Muscle layer of colon (tissue), 2 donors: ENCODE measurements at regions not wholly inside any gene's neighbourhood (a gene's known extent, or its start where the extent isn't known, plus 50 kb on each side); places are given as distances from the start of the nearest gene placed in this dataset.

Experiments
- H3K27ac ChIP-seq: one replicate; pipeline ENCODE4 v1.7.0; 2013; ENCODE audit warnings: low read depth, mild to moderate bottlenecking, low read length, moderate library complexity
- H3K27me3 ChIP-seq, 2 donors: one replicate each; pipeline ENCODE4 v1.7.0; 2013; ENCODE audit warnings: low read length in 2 of 2, mild to moderate bottlenecking in 2 of 2; ENCODE audit not compliant: insufficient read depth in 2 of 2, control insufficient read depth in 1 of 2
- H3K36me3 ChIP-seq: one replicate; pipeline ENCODE4 v1.7.0; 2013; ENCODE audit warnings: mild to moderate bottlenecking, low read length; ENCODE audit not compliant: insufficient read depth
- H3K4me1 ChIP-seq: one replicate; pipeline ENCODE4 v1.7.0; 2013; ENCODE audit warnings: mild to moderate bottlenecking, low read length; ENCODE audit not compliant: insufficient read depth
- H3K4me3 ChIP-seq, 2 donors: one replicate each; pipeline ENCODE4 v1.7.0; 2013; ENCODE audit warnings: low read length in 2 of 2, low read depth in 1 of 2, mild to moderate bottlenecking in 1 of 2, moderate library complexity in 1 of 2
- H3K9ac ChIP-seq: one replicate; pipeline ENCODE4 v1.7.0; 2013; ENCODE audit warnings: low read length
- H3K9me3 ChIP-seq: one replicate; pipeline ENCODE4 v1.7.0; 2013; ENCODE audit warnings: mild to moderate bottlenecking, low read length
- donor health status: abdominal sarcoma.
- donor health status: Adenocarcinoma of cecum.

- Histone ChIP-seq H3K4me1 (no peaks in the 10 kb centered on the region), H3K9ac (no peak overlapping the region), H3K9me3 (no peaks in the 10 kb centered on the region), H3K36me3 (no peaks in the 10 kb centered on the region), H3K27ac (no peak overlapping the region), H3K27me3 (no peaks in the 10 kb centered on the region), H3K4me3 (no peak overlapping the region)
Observed at GRCh38 chr2:67498931-67499330, 101.8 kb downstream of the ETAA1 start.

- no peaks in the 10 kb centered on the region for H3K4me1 ChIP-seq
- H3K27ac ChIP-seq, result no peak overlapping the region
Observed at GRCh38 chr2:67499989-67500388, 102.9 kb downstream of the ETAA1 start.

GRCh38 chr2:67500541-67500940, 103.4 kb downstream of the ETAA1 start:
- no peak overlapping the region for H3K9ac ChIP-seq

More at GRCh38 chr2:67499989-67500388, 102.9 kb downstream of the ETAA1 start:
- Histone ChIP-seq H3K4me3 (no peak overlapping the region), H3K9me3 (no peaks in the 10 kb centered on the region), H3K27me3 (no peaks in the 10 kb centered on the region), H3K9ac (no peak overlapping the region), H3K36me3 (no peaks in the 10 kb centered on the region)

GRCh38 chr2:67502346-67503065, 105.4 kb downstream of the ETAA1 start:
- H3K27ac ChIP-seq, result no peak overlapping the region
- H3K4me3 ChIP-seq, result no peak overlapping the region
- H3K9ac ChIP-seq, result no peak overlapping the region
- no peaks in the 10 kb centered on the region for H3K36me3 ChIP-seq
- no peaks in the 10 kb centered on the region for H3K27me3 ChIP-seq
- no peaks in the 10 kb centered on the region for H3K4me1 ChIP-seq
- no peaks in the 10 kb centered on the region for H3K9me3 ChIP-seq

More at GRCh38 chr2:67500541-67500940, 103.4 kb downstream of the ETAA1 start:
- Histone ChIP-seq H3K36me3 (no peaks in the 10 kb centered on the region), H3K9me3 (no peaks in the 10 kb centered on the region), H3K4me1 (no peaks in the 10 kb centered on the region), H3K27me3 (no peaks in the 10 kb centered on the region), H3K4me3 (no peak overlapping the region), H3K27ac (no peak overlapping the region)

- H3K9me3 ChIP-seq, result no peaks in the 10 kb centered on the region
- H3K27me3 ChIP-seq, result no peaks in the 10 kb centered on the region
- no peak overlapping the region for H3K9ac ChIP-seq
- H3K36me3 ChIP-seq, result no peaks in the 10 kb centered on the region
- no peak overlapping the region for H3K27ac ChIP-seq
- no peaks in the 10 kb centered on the region for H3K4me1 ChIP-seq
- H3K4me3 ChIP-seq, result no peak overlapping the region
Observed at GRCh38 chr2:67503066-67503795, 106.1 kb downstream of the ETAA1 start.

GRCh38 chr2:67510745-67511144, 113.6 kb downstream of the ETAA1 start:
- no peak overlapping the region for H3K27ac ChIP-seq
- no peaks in the 10 kb centered on the region for H3K4me1 ChIP-seq
- H3K27me3 ChIP-seq, result no peaks in the 10 kb centered on the region
- H3K4me3 ChIP-seq, result no peak overlapping the region
- H3K36me3 ChIP-seq, result no peaks in the 10 kb centered on the region
- no peak overlapping the region for H3K9ac ChIP-seq
- no peaks in the 10 kb centered on the region for H3K9me3 ChIP-seq

- Histone ChIP-seq H3K27ac (no peak overlapping the region), H3K4me3 (no peak overlapping the region), H3K36me3 (no peaks in the 10 kb centered on the region), H3K4me1 (peaks cover 9% of the 10 kb centered on the region), H3K9me3 (no peaks in the 10 kb centered on the region), H3K9ac (no peak overlapping the region), H3K27me3 (no peaks in the 10 kb centered on the region)
Observed at GRCh38 chr2:67514515-67514914, 117.4 kb downstream of the ETAA1 start.

- Histone ChIP-seq H3K27me3 (no peaks in the 10 kb centered on the region), H3K9ac (no peak overlapping the region), H3K4me1 (peaks cover 9% of the 10 kb centered on the region), H3K4me3 (no peak overlapping the region), H3K27ac (no peak overlapping the region), H3K36me3 (no peaks in the 10 kb centered on the region), H3K9me3 (no peaks in the 10 kb centered on the region)
Observed at GRCh38 chr2:67515056-67515455, 117.9 kb downstream of the ETAA1 start.

- no peak overlapping the region for H3K9ac ChIP-seq
- no peak overlapping the region for H3K4me3 ChIP-seq
- peaks cover 9% of the 10 kb centered on the region for H3K4me1 ChIP-seq
- no peak overlapping the region for H3K27ac ChIP-seq
- no peaks in the 10 kb centered on the region for H3K36me3 ChIP-seq
- H3K9me3 ChIP-seq, result no peaks in the 10 kb centered on the region
- no peaks in the 10 kb centered on the region for H3K27me3 ChIP-seq
Observed at GRCh38 chr2:67515538-67515937, 118.4 kb downstream of the ETAA1 start.

- Histone ChIP-seq H3K27ac (no peak overlapping the region), H3K4me3 (no peak overlapping the region)
Observed at GRCh38 chr2:67516362-67516761, 119.2 kb downstream of the ETAA1 start.

GRCh38 chr2:67516899-67517530, 119.9 kb downstream of the ETAA1 start:
- H3K9ac ChIP-seq, result no peak overlapping the region
- H3K4me1 ChIP-seq, result peaks cover 9% of the 10 kb centered on the region
- H3K27me3 ChIP-seq, result no peaks in the 10 kb centered on the region
- no peak overlapping the region for H3K27ac ChIP-seq
- H3K36me3 ChIP-seq, result no peaks in the 10 kb centered on the region
- H3K9me3 ChIP-seq, result no peaks in the 10 kb centered on the region
- H3K4me3 ChIP-seq, result no peak overlapping the region

More at GRCh38 chr2:67516362-67516761, 119.2 kb downstream of the ETAA1 start:
- Histone ChIP-seq H3K9me3 (no peaks in the 10 kb centered on the region), H3K9ac (no peak overlapping the region), H3K36me3 (no peaks in the 10 kb centered on the region), H3K27me3 (no peaks in the 10 kb centered on the region), H3K4me1 (peaks cover 9% of the 10 kb centered on the region)
